Progenitor cell of endocrine pancreas (in vitro differentiated cells): ENCODE measurements at regions not wholly inside any gene's neighbourhood (a gene's known extent, or its start where the extent isn't known, plus 50 kb on each side); places are given as distances from the start of the nearest gene placed in this dataset.
A peak's percentile ranks its signal among the peaks of the same experiment; 100 is the strongest.

ENCODE experiments used
- DNase-seq: peaks from one replicate; pipeline ENCODE4 v3.0.0; 2021; ENCODE audit warnings: low spot score; ENCODE audit not compliant: unreplicated experiment
- H3K27ac Mint-ChIP-seq: 2 replicates; pipeline ENCODE4 v1.8.0; 2021; ENCODE audit warnings: mild to moderate bottlenecking, moderate library complexity, mixed read lengths
- H3K27me3 Mint-ChIP-seq: 2 replicates; pipeline ENCODE4 v1.8.0; 2021; ENCODE audit warnings: mixed read lengths
- H3K36me3 Mint-ChIP-seq: 2 replicates; pipeline ENCODE4 v1.8.0; 2022; ENCODE audit warnings: mixed read lengths; ENCODE audit not compliant: insufficient read depth
- H3K4me1 Mint-ChIP-seq: 2 replicates; pipeline ENCODE4 v1.8.0; 2021; ENCODE audit warnings: low read depth, mixed read lengths
- H3K4me3 Mint-ChIP-seq: 2 replicates; pipeline ENCODE4 v1.8.0; 2021; ENCODE audit warnings: low read depth, mild to moderate bottlenecking, moderate library complexity, mixed read lengths
- H3K9me3 Mint-ChIP-seq: 2 replicates; pipeline ENCODE4 v1.8.0; 2021; ENCODE audit warnings: low read depth, mixed read lengths
- CTCF ChIP-seq: fragments of 200-600 bp; sonication (generic); IDR thresholded peaks from one replicate; pipeline ENCODE4 v1.5.0; 2021; ENCODE audit warnings: antibody characterized with exemption, mild to moderate bottlenecking; ENCODE audit not compliant: unreplicated experiment

- H3K9me3 Mint-ChIP-seq: no peaks in the 10 kb centered on the region
- H3K27ac Mint-ChIP-seq: peak overlapping the region; percentile 76
- no peaks in the 10 kb centered on the region for H3K27me3 Mint-ChIP-seq
- H3K4me1 Mint-ChIP-seq: peaks cover 16% of the 10 kb centered on the region
- no peaks in the 10 kb centered on the region for H3K36me3 Mint-ChIP-seq
- DNase-seq: no peak
- TF ChIP-seq CTCF: no peak
- no peak overlapping the region for H3K4me3 Mint-ChIP-seq
These were observed 253.4 kb upstream of the GPRIN3 start for GRCh38 chr4:89561048-89561447.

- H3K27ac Mint-ChIP-seq: no peak overlapping the region
- H3K9me3 Mint-ChIP-seq: no peaks in the 10 kb centered on the region
- DNase-seq: no peak
- H3K36me3 Mint-ChIP-seq: no peaks in the 10 kb centered on the region
- H3K4me3 Mint-ChIP-seq: no peak overlapping the region
- H3K4me1 Mint-ChIP-seq: peaks cover 12% of the 10 kb centered on the region
- no peaks in the 10 kb centered on the region for H3K27me3 Mint-ChIP-seq
- TF ChIP-seq CTCF: peak; percentile 47
These were observed 250.5 kb upstream of the GPRIN3 start for GRCh38 chr4:89558147-89558546.

- Mint-ChIP-seq H3K9me3 (no peaks in the 10 kb centered on the region), H3K27me3 (no peaks in the 10 kb centered on the region), H3K27ac (no peak overlapping the region), H3K36me3 (no peaks in the 10 kb centered on the region), H3K4me3 (no peak overlapping the region), H3K4me1 (peaks cover 9% of the 10 kb centered on the region)
- no peak for TF ChIP-seq CTCF
- DNase-seq: no peak
These were observed 249.2 kb upstream of the GPRIN3 start for GRCh38 chr4:89556601-89557305.

GRCh38 chr4:89551191-89551590 lies 243.6 kb upstream of the GPRIN3 start:
- Mint-ChIP-seq H3K4me1 (no peaks in the 10 kb centered on the region), H3K27ac (no peak overlapping the region), H3K27me3 (no peaks in the 10 kb centered on the region), H3K9me3 (peaks cover 3% of the 10 kb centered on the region), H3K36me3 (no peaks in the 10 kb centered on the region), H3K4me3 (no peak overlapping the region)
- no peak for TF ChIP-seq CTCF
- no peak for DNase-seq

GRCh38 chr4:89549907-89550306 lies 242.3 kb upstream of the GPRIN3 start:
- Mint-ChIP-seq H3K27me3 (no peaks in the 10 kb centered on the region), H3K4me3 (no peak overlapping the region), H3K4me1 (no peaks in the 10 kb centered on the region), H3K36me3 (no peaks in the 10 kb centered on the region), H3K27ac (no peak overlapping the region), H3K9me3 (peaks cover 10% of the 10 kb centered on the region)
- no peak for DNase-seq
- TF ChIP-seq CTCF: no peak
